ENCODE measurements at regions not wholly inside any gene's neighbourhood (a gene's known extent, or its start where the extent isn't known, plus 50 kb on each side); places are given as distances from the start of the nearest gene placed in this dataset.

- H3K4me3 ChIP-seq = no peak overlapping the region
- H3K4me1 ChIP-seq = no peaks in the 10 kb centered on the region
- no peaks in the 10 kb centered on the region for H3K27me3 ChIP-seq
- H3K27ac ChIP-seq = no peak overlapping the region
- no peaks in the 10 kb centered on the region for H3K9me3 ChIP-seq
- no peaks in the 10 kb centered on the region for H3K36me3 ChIP-seq
- TF ChIP-seq POLR2A (IDR thresholded peaks at IDR 0.05) = no peak
- no peak for TF ChIP-seq POLR2AphosphoS5 (IDR thresholded peaks at IDR 0.05)
- TF ChIP-seq CTCF (IDR thresholded peaks at IDR 0.05) = no peak
- TF ChIP-seq EP300 (IDR thresholded peaks at IDR 0.05) = no peak
- 71 to 75% (median 73%) methylated on average over 8 of the region's 8 CpGs for WGBS, 5 donors
- intact Hi-C loops (cut with DNase I; ENCODE audit: low total_unique reads) = no loop called here
- DNase-seq = no peak
Measured at GRCh38 chr4:15295421-15296162, 132.2 kb upstream of the C1QTNF7 start.

GRCh38 chr4:15297344-15297743 is 130.5 kb upstream of the C1QTNF7 start:
- WGBS, 5 donors = 88 to 97% (median 92%) methylated on average over 3 of the region's 3 CpGs
- H3K36me3 ChIP-seq = no peaks in the 10 kb centered on the region
- no peaks in the 10 kb centered on the region for H3K27me3 ChIP-seq
- H3K9me3 ChIP-seq = no peaks in the 10 kb centered on the region
- no peaks in the 10 kb centered on the region for H3K4me1 ChIP-seq
- DNase-seq = no peak
- H3K4me3 ChIP-seq = no peak overlapping the region
- TF ChIP-seq POLR2AphosphoS5 (IDR thresholded peaks at IDR 0.05) = no peak
- no peak for TF ChIP-seq CTCF (IDR thresholded peaks at IDR 0.05)
- TF ChIP-seq POLR2A (IDR thresholded peaks at IDR 0.05) = no peak
- no peak for TF ChIP-seq EP300 (IDR thresholded peaks at IDR 0.05)
- H3K27ac ChIP-seq = no peak overlapping the region
- intact Hi-C loops (cut with DNase I; ENCODE audit: low total_unique reads) = no loop called here

- Histone ChIP-seq H3K27me3 (no peaks in the 10 kb centered on the region), H3K27ac (no peak overlapping the region), H3K4me1 (no peaks in the 10 kb centered on the region), H3K9me3 (no peaks in the 10 kb centered on the region), H3K36me3 (no peaks in the 10 kb centered on the region), H3K4me3 (no peak overlapping the region)
- 61 to 73% (median 65%) methylated on average over 2 of the region's 2 CpGs for WGBS, 5 donors
- intact Hi-C loops (cut with DNase I; ENCODE audit: low total_unique reads) = no loop called here
- no peak for DNase-seq
- no peak for TF ChIP-seq CTCF (IDR thresholded peaks at IDR 0.05)
Measured at GRCh38 chr4:15299627-15300026, 128.2 kb upstream of the C1QTNF7 start.

- intact Hi-C loops (cut with DNase I; ENCODE audit: low total_unique reads) = no loop called here
- no peak overlapping the region for H3K4me3 ChIP-seq
- H3K4me1 ChIP-seq = no peaks in the 10 kb centered on the region
- WGBS, 5 donors = 42 to 54% (median 45%) methylated on average over 2 of the region's 2 CpGs
- TF ChIP-seq EP300 (IDR thresholded peaks at IDR 0.05) = no peak
- no peak for TF ChIP-seq POLR2AphosphoS5 (IDR thresholded peaks at IDR 0.05)
- no peak for TF ChIP-seq POLR2A (IDR thresholded peaks at IDR 0.05)
- TF ChIP-seq CTCF (IDR thresholded peaks at IDR 0.05) = no peak
- no peaks in the 10 kb centered on the region for H3K9me3 ChIP-seq
- no peaks in the 10 kb centered on the region for H3K36me3 ChIP-seq
- H3K27me3 ChIP-seq = no peaks in the 10 kb centered on the region
- no peak for DNase-seq
- peak overlapping the region in 1 of 5 donors; percentile 1 for H3K27ac ChIP-seq
Measured at GRCh38 chr4:15303052-15303641, 124.7 kb upstream of the C1QTNF7 start.
